ENCODE measurements at regions not wholly inside any gene's neighbourhood (a gene's known extent, or its start where the extent isn't known, plus 50 kb on each side); places are given as distances from the start of the nearest gene placed in this dataset.

GRCh38 chr2:79373358-79374130, 139.3 kb upstream of the CTNNA2 start:
- TF ChIP-seq CTCF (conservative IDR thresholded peaks at IDR 0.05; ENCODE audit: low read length), result no peak
- no peak for TF ChIP-seq EZH2phosphoT487 (IDR thresholded peaks at IDR 0.05; ENCODE audit: borderline replicate concordance, low read depth, low read length)

Data from OCI-LY7 (cell line).